ENCODE measurements at regions not wholly inside any gene's neighbourhood (a gene's known extent, or its start where the extent isn't known, plus 50 kb on each side); places are given as distances from the start of the nearest gene placed in this dataset.

GRCh38 chr15:93848490-93848889, 382.9 kb upstream of the MCTP2 start:
- WGBS, 2 experiments (ENCODE audit: extremely low coverage in 2 of 2, insufficient read length in 1 of 2): no CpG with 5 or more reads among the region's 1 CpG
- Histone ChIP-seq H3K79me1 (ENCODE audit: low read depth in 1 of 2, low read length in 2 of 2) (no peaks in the 10 kb centered on the region), H3K23ac (ENCODE audit: low read depth, low read length) (no peak overlapping the region), H2BK120ac (ENCODE audit: low read depth, low read length) (no peak overlapping the region), H3K18ac (ENCODE audit: low read depth, low read length) (no peak overlapping the region), H3K14ac (replicated peaks; ENCODE audit: low read depth, low read length) (no peak overlapping the region), H4K8ac (ENCODE audit: low read depth in 2 of 2, low read length in 2 of 2) (no peak overlapping the region), H3K56ac (ENCODE audit: extremely low read depth, insufficient read depth, low read length) (no peak overlapping the region), H4K20me1 (ENCODE audit: insufficient read depth, low read length) (no peaks in the 10 kb centered on the region), H2BK5ac (ENCODE audit: low read depth, low read length, poor library complexity, severe bottlenecking) (no peak overlapping the region), H3K4me2 (ENCODE audit: low read depth, low read length) (no peak overlapping the region), H3K9ac (ENCODE audit: low read depth, low read length) (no peak overlapping the region), H2AK9ac (replicated peaks; ENCODE audit: low read depth, low read length, poor library complexity) (no peak overlapping the region), H4K91ac (ENCODE audit: insufficient read depth, low read depth, low read length) (no peak overlapping the region), H3K27ac (ENCODE audit: insufficient read depth, low read length) (no peak overlapping the region), H2AFZ (replicated peaks; ENCODE audit: low read length, poor library complexity) (no peak overlapping the region), H3K9me1 (ENCODE audit: insufficient read depth, low read length) (no peaks in the 10 kb centered on the region), H3K4ac (ENCODE audit: low read depth, low read length) (no peak overlapping the region), H3K4me1 (ENCODE audit: control insufficient read depth, insufficient read depth, low read length) (no peaks in the 10 kb centered on the region), H2BK15ac (ENCODE audit: low read depth, low read length) (no peak overlapping the region), H2BK20ac (ENCODE audit: low read depth, low read length) (no peak overlapping the region), H3K4me3 (ENCODE audit: insufficient read depth, low read depth, low read length) (no peak overlapping the region), H3K9me3 (ENCODE audit: control insufficient read depth, insufficient read depth, low read length) (peaks cover 10% of the 10 kb centered on the region; the same call in 1 of the 2 replicates), H4K5ac (ENCODE audit: low read depth, low read length) (no peak overlapping the region), H3K36me3 (ENCODE audit: control insufficient read depth, insufficient read depth, low read length) (no peaks in the 10 kb centered on the region), H3K27me3 (ENCODE audit: control insufficient read depth, insufficient read depth, low read length) (no peaks in the 10 kb centered on the region), H2AK5ac (ENCODE audit: low read depth, low read length) (no peak overlapping the region)
- dilution Hi-C loops (cut with HindIII; ENCODE audit: low sequenced_read_pairs, unreplicated experiment) (no loop called here), intact Hi-C loops (cut with micrococcal nuclease) (no loop called here), in situ Hi-C loops (cut with MboI; ENCODE audit: low sequenced_read_pairs) (no loop called here)
- ChIA-PET CTCF (interaction anchor here (0.6 kb wide), 1 partner anchor 17 kb away, joined by 3 read pairs; no protein-coding TSS in a partner anchor), POLR2A (ENCODE audit: unreplicated experiment) (no interaction called here)
- DNase-seq (no peak), ATAC-seq (ENCODE audit: low read depth) (no peak)
- BruUV-seq (replicated peaks): no TSS peak
- no peak for TF ChIP-seq RAD21 (IDR thresholded peaks at IDR 0.05; ENCODE audit: low read length)
- TF ChIP-seq MXI1 (IDR thresholded peaks at IDR 0.05; ENCODE audit: borderline replicate concordance, low read depth, low read length): no peak
- no peak for TF ChIP-seq USF2 (IDR thresholded peaks at IDR 0.05; ENCODE audit: low read depth, low read length)
- no peak for TF ChIP-seq SMC3 (IDR thresholded peaks at IDR 0.05; ENCODE audit: low read depth, low read length)
- no peak for TF ChIP-seq CHD1 (IDR thresholded peaks at IDR 0.05; ENCODE audit: low read depth, low read length)
- TF ChIP-seq NFE2L2 (IDR thresholded peaks at IDR 0.05; ENCODE audit: low read depth, low read length): no peak
- TF ChIP-seq CTCF (conservative IDR thresholded peaks at IDR 0.05; ENCODE audit: low read depth, low read length): no peak
